Posterior vena cava (tissue), 2 donors: ENCODE measurements at regions not wholly inside any gene's neighbourhood (a gene's known extent, or its start where the extent isn't known, plus 50 kb on each side); places are given as distances from the start of the nearest gene placed in this dataset.

ENCODE experiments used
- DNase-seq: peaks from one replicate; pipeline ENCODE4 v3.0.0-alpha.2; 2020; ENCODE audit warnings: low spot score
- intact Hi-C, 2 donors: fragments of 100-400 bp; cut with DNase I; formaldehyde crosslinking; loops; one replicate each; pipeline versions ENCODE4 v1.14.1 to v1.14.2; 2022 to 2023
- donor health status: DM: yes; HTN: yes; CAD: no.
- donor health status: DM: yes; HTN: yes; CAD: no.

DNA sequence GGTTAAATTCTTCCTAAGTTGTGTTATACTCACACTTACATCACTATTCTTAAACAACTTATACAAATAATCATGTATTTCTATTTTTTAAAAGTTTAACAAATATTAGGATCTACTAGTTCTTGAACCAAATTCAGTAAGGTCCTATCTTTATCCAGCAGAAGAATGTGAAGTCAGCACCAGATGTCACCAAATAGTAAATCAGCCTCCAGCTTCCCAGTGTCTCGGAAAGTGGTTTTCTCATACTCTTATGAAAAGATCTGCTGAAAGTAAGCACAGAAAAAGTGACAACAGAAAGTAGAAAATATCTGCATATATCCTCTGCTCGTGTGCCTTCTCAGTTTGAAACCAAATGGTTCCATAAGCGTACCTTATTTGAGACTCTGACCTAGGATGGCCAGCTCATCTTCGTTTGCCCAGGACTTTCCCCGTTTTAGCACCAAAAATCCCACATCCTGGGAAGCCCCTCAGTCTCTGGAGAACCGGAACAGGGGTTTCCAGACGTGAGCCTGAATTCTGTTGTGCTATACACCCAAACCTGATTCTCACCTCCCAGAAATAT is 98.0 kb upstream of the DCLK2 start:
- DNase-seq: no peak
- intact Hi-C loops: loop anchor here in 1 of 2 donors (10.0 kb wide), 1 partner anchor 885 kb away; no protein-coding TSS in a partner anchor

DNA sequence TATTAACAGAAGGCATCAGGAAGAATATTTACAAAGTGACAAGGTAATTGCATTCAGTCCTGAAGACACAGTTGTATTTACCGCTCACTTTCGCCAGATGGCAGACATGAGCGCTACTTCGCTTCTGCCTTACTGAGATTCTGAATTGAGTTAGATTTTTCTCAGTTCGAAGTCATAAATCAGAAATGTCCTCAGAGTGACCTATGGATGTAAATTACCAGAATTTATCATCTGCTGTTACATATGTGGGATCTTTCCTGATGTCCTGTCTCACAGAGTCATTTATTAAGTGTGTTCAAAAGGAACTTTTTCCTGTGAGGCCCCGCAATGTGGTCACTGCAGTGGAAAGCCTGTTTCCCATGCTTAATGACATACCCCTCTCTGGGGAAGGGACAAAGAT is 97.3 kb upstream of the DCLK2 start:
- DNase-seq: no peak

GRCh38 chr4:149983401-149983800 is 94.8 kb upstream of the DCLK2 start:
- intact Hi-C loops: loop anchor here in 1 of 2 donors (10.0 kb wide), 1 partner anchor 881 kb away; no protein-coding TSS in a partner anchor
- no peak for DNase-seq

More for the DNA sequence above, 97.3 kb upstream of the DCLK2 start:
- intact Hi-C loops: loop anchor here in 1 of 2 donors (10.0 kb wide), 1 partner anchor 884 kb away; no protein-coding TSS in a partner anchor

DNA sequence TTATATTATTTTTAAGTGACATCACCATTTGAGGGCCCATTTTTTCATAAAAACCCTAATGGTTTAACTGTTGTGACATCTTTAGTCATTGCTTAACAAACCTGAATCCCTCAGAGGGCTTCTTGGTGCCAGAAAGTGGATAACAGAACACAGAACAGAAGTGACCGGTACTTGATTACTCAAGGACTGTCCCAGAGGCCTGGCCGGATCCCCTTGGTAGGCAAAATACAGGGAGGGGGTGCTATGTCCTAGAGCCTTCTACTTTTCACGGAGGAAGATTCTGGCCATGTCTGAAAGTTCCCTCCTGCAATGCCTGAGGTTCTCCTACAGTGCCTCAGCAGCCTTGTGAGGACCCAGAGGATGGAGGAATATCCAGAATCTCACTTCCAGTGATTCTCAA is 94.3 kb upstream of the DCLK2 start:
- no peak for DNase-seq
- intact Hi-C loops: loop anchor here in 1 of 2 donors (10.0 kb wide), 1 partner anchor 881 kb away; no protein-coding TSS in a partner anchor

DNA sequence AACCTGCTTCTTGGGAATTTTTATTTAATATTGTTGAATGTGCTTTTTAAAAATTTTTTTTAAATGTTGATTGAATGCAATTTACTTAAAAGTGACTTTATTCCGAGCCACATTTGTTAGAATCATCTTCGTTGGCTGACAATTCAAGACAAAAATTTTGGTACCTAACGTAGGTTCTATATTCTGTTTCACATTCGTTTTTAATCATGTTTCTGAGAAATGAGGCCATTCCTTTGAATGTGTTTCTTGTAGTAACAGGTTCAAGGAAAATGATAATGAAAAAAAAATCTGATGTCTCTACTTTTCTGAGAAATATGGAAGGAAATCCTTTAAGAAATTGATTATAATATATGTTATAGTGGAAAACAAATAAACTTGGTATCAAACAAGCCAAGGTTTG is 92.3 kb upstream of the DCLK2 start:
- DNase-seq: no peak
- intact Hi-C loops: loop anchor here in 1 of 2 donors (10.0 kb wide), 1 partner anchor 879 kb away; no protein-coding TSS in a partner anchor

GRCh38 chr4:149986917-149987316 is 91.3 kb upstream of the DCLK2 start:
- no peak for DNase-seq
- intact Hi-C loops: loop anchor here in 1 of 2 donors (10.0 kb wide), 1 partner anchor 878 kb away; no protein-coding TSS in a partner anchor

DNA sequence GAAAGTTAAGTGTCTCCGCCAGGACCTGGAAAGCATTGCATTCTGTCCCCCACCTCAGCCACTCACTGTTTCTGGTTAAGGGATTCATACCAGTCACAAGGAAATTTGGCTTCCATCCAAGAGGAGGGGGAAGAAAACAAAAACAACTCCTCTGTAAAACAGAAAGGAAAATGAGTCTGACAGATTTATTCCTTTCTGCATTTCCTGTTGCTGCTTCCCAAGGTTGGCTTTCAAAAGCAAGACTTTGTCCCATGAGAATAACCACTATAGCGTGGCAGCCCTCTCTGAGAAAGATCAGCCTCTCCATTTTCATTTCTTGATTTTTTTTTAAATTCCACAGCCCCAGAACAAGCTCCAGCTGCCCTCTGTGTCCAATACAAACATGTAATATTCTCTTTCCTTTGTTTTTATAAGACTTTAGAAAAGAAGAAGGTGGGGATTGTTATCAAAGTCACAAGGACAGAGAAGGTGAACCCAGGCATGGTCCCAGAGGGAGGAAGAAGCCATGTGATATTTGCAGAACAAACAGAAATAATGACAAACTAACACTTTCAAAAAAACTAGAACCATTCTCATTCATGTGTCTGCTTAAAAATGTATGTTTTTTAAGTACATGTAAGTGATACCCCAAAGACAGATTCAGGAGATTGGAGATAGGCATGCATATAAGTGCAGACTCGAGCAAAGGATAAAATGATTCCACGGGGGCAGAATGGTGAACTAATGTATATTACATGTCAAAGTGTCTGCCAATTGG is 90.7 kb upstream of the DCLK2 start:
- no peak for DNase-seq
- intact Hi-C loops: loop anchor here in 1 of 2 donors (10.0 kb wide), 1 partner anchor 877 kb away; no protein-coding TSS in a partner anchor

DNA sequence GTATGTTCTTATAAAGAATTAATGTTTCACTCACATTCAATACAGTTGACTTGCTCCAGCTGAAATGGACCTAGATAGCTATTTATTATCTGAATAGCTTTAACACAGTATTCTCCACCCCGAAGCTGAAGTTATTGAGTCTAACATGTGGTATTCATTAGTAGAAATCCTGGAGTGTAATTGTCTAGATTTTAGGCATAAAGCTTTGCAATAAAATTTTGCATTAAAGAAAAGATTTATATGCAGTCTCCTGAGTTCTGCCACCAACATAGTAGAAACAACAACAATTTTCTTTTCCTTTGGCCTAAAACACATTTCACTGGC is 90.2 kb upstream of the DCLK2 start:
- intact Hi-C loops: loop anchor here in 1 of 2 donors (10.0 kb wide), 1 partner anchor 877 kb away; no protein-coding TSS in a partner anchor
- no peak for DNase-seq

- DNase-seq: no peak
- intact Hi-C loops: loop anchor here in 1 of 2 donors (10.0 kb wide), 1 partner anchor 252 kb away; no protein-coding TSS in a partner anchor
Measured at GRCh38 chr4:149993030-149993429, 85.2 kb upstream of the DCLK2 start.

DNA sequence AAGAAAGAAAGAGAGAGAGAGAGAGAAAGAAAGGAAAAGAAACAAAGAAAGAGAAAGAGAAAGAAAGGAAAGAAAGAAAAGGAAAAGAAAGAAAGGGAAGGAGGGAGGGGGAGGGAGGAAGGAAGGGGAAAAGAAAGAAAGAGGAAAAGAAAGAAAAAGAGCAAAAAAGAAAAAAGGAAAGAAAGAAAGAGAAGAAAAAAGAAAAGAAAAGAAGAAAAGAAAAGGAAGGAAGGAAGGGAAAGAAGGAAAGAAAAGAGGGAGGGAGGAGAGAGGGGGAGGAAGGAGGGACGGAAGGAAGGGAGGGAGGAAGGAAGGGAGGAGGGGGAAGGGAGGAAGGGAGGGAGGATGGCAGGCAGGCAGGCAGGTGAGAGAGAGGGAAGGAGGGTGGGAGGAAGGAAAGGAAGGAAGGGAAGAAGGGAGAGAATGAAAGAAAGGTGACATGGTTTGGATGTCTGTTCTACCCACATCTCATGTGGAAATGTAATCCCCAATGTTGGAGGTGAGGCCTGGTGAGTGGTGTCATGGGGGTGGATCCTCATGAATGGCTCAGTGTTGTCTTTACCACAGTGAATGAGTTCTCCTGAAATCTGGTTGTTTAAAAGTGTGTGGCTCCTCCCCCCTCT is 83.0 kb upstream of the DCLK2 start:
- no peak for DNase-seq
- intact Hi-C loops: loop anchor here (5.0 to 10.0 kb wide), 2 partner anchors 247 to 250 kb away; no protein-coding TSS in a partner anchor

DNA sequence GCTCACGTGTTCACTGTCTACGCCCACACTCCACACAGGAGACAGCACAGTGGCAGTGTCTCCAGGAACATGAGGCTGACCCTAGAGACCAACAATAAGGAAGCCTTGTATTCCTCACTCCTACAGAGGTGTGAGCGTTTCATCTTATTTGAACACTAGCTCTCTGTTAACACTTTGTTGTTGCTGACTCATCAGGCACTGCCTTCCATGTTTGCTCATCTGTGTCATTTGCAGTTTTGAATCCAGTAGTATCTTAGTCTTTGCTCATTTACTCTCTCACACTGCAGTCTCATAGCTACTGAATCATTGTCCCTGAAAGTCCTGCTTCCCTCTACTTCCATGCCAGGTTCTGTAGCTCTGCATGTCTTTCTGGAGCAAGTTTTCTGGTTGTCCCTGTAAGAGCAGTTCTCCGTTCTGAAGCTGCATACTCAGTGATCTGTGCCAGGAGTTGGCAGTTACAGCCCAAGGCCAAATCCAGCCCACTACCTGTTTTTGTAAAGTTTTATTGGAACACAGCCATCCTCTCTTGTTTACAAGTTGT is 80.3 kb upstream of the DCLK2 start:
- intact Hi-C loops: loop anchor here (5.0 to 10.0 kb wide), 2 partner anchors 244 to 247 kb away; no protein-coding TSS in a partner anchor
- no peak for DNase-seq

GRCh38 chr4:149999485-150000074 is 78.7 kb upstream of the DCLK2 start:
- intact Hi-C loops: loop anchor here (5.0 to 10.0 kb wide), 3 partner anchors 243 to 865 kb away; no protein-coding TSS in a partner anchor
- DNase-seq: no peak

DNA sequence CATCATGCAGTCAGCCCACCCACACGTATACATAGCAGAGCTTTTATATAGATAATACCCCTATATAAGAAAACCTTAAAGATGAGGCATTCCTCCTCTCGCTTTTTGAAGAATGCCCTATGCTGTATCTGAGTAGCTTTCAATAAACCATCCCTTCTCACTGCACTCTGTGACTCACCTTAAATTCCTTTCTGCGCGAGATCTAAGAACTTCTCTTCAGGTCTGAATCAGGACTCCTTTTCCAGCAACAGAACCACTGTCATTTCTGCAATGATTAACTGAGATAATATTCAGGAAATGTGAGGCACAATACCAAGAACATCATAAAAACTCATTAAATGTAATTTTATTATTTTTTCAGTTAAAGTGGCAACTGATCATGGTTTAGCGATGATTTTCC is 76.4 kb upstream of the DCLK2 start:
- intact Hi-C loops: loop anchor here in 1 of 2 donors (10.0 kb wide), 1 partner anchor 863 kb away; no protein-coding TSS in a partner anchor
- no peak for DNase-seq

DNA sequence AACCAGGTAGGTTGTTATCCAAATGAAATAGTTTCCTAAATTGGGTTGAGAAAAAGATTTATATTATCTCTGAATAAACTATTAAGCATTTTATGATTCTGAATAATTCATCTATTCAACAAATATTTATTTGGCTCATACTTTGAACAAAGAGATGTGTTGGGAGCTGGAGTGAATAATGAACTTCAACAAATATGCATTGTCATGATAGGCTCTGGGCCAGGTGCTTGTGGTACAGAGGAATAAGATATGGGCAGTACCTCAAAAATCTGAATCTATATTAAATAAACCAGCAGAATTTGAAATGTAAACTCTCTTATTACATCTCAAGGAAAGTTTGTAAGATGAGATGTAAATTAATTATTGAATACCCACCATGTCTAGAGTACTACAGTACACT is 75.7 kb upstream of the DCLK2 start:
- no peak for DNase-seq
- intact Hi-C loops: loop anchor here in 1 of 2 donors (10.0 kb wide), 1 partner anchor 862 kb away; no protein-coding TSS in a partner anchor

- intact Hi-C loops: loop anchor here in 1 of 2 donors (10.0 kb wide), 1 partner anchor 860 kb away; no protein-coding TSS in a partner anchor
- no peak for DNase-seq
Measured at GRCh38 chr4:150004481-150004880, 73.8 kb upstream of the DCLK2 start.

DNA sequence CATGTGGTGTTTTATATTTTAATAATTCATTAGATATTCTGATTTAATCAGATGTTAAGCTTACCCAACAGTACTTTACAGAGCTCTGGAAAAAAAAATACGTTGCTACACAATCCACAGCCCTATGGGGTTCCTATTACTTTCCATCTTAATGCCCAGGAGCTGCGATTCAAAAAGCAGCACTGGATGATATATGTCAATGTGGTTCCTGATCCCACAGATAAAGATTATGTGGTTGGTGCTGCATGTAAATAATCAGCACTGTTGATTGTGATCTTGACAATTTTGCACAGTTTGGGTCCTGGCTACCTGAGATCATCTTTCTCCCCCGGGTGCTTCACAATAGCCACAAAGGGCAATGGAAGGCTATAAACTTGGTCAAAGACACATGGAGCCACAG is 72.7 kb upstream of the DCLK2 start:
- intact Hi-C loops: loop anchor here (5.0 to 10.0 kb wide), 2 partner anchors 72 to 859 kb away; partner anchors contain the start of gene DCLK2 (in 1 of the 2)
- no peak for DNase-seq

DNA sequence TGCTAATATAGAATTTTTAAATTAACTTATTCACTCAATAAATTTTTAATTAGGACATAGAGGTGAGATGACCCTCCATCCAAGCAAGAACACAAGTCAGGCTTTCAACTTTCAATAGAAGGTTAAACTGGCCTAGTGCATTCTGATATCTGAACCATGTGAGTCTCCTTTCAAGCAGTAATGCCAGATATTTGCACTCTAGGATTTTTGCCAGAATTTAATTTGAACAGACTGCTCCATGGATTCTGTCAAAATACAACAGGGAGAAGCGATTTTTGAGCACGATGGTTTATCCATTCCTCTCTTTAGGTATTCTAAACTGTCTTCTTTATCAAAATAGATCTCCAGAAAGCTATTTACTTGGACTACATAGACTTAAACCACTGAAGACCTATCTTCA is 72.0 kb upstream of the DCLK2 start:
- intact Hi-C loops: loop anchor here (5.0 to 10.0 kb wide), 2 partner anchors 71 to 859 kb away; partner anchors contain the start of gene DCLK2 (in 1 of the 2)
- DNase-seq: no peak

- intact Hi-C loops: loop anchor here (5.0 to 10.0 kb wide), 2 partner anchors 70 to 857 kb away; partner anchors contain the start of gene DCLK2 (in 1 of the 2)
- DNase-seq: no peak
Measured at GRCh38 chr4:150007512-150007911, 70.7 kb upstream of the DCLK2 start.

DNA sequence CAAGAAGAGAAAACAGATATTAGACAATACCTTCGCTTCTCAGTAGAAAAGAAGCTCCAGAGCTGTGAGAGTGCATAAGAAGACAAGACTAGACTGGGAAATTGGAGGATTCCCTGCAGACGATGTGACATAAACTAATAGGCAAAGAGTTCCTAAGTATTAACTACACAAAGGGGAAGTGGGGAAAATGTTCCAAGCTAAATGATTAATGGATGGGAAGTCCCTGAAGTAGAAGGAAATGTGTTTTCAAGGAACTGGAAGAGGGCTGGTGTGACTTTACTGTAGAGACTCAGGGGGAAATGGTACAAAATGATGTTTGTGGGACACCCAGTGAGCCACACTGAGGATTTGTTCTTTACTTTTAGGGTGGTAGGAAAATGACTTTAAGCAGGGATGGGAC is 69.7 kb upstream of the DCLK2 start:
- intact Hi-C loops: loop anchor here (5.0 to 10.0 kb wide), 2 partner anchors 69 to 856 kb away; partner anchors contain the start of gene DCLK2 (in 1 of the 2)
- no peak for DNase-seq
